HG02852 (cell line): ENCODE measurements at regions not wholly inside any gene's neighbourhood (a gene's known extent, or its start where the extent isn't known, plus 50 kb on each side); places are given as distances from the start of the nearest gene placed in this dataset.

Source experiments
- ATAC-seq: cut with Tn5 transposase; IDR thresholded peaks from one replicate; pipeline ENCODE4 v1.9.1; 2021; ENCODE audit warnings: mild to moderate bottlenecking, moderate library complexity; ENCODE audit not compliant: unreplicated experiment

DNA sequence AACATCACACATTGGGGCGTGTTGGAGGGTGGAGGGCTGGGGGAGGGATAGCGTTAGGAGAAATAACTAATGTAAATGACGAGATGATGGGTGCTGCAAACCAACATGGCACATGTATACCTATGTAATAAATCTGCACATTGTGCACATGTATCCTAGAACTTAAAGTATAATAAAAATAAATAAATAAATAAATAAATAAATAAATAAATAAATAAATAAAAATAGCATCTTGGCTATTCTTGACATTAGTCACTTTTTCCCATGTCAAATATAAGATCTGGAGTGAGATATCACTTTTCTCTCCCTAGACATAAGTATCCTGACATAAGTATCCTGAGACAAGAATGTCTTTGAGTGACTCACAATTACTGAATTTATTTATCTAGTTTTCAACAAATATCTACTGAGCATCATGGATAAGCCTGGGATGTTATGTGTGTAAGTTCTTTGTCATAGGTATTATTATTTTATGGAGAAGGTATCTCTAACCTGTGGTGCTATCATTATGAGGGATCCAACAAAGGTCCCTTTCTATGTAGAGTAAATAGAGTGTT lies 691.3 kb downstream of the SORCS1 start:
- ATAC-seq = no peak

GRCh38 chr10:106467506-106467905 lies 697.0 kb downstream of the SORCS1 start:
- ATAC-seq = no peak

DNA sequence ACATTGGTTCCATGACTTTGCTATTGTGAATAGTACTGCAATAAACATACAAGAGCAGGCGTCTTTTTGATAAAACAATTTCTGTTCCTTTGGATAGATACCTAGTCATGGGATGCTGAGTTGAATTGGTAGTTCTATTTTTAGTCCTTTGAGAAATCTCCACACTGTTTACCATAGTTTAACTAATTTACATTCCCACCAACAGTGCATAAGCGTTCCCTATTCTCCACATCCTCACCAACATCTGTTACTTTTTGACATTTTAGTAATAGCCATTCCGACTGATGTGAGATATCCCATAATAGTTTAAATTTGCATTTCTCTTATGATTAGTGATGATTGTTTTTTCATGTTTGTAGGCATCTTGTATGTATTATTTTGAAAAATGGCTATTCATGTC lies 707.0 kb downstream of the SORCS1 start:
- no peak for ATAC-seq

DNA sequence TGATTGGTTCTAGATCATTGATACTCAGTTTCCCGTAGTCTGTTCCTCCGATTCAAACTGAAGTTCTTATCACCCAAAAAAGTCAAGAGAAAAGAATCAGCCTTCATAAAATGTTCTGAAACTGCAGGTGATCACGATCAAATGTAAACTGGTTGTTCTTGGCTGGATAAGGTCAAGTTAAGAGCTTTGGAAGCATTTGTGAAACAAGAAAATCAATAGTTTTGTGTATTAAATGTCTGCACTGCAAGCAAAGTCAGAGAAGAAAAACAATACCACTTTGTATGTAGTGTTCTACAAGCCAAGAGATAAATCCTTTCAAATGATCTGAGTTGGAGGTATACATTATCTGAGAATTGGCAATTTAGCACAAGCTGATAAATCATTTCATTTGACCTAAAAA lies 710.3 kb downstream of the SORCS1 start:
- ATAC-seq = no peak

DNA sequence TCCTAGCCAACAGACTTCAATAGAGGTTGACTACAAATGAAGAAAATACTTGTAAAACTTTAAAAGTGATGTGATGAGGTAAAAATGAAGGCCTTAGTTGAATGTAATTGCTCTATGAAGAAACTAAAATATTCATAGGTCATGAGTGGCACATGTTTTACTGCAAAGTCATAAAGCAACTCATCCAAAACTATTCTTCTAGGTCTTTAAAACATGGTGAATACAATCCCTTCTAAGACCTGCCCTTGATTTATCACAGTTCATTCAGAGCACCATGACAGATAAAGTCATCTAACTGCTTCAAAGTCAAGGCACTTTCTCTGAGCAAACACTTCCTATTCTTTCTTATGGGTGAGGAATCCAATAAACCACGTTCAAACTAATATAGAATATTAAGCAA lies 713.5 kb downstream of the SORCS1 start:
- no peak for ATAC-seq

- no peak for ATAC-seq
Measured at GRCh38 chr10:106446920-106447319, 717.6 kb downstream of the SORCS1 start.

DNA sequence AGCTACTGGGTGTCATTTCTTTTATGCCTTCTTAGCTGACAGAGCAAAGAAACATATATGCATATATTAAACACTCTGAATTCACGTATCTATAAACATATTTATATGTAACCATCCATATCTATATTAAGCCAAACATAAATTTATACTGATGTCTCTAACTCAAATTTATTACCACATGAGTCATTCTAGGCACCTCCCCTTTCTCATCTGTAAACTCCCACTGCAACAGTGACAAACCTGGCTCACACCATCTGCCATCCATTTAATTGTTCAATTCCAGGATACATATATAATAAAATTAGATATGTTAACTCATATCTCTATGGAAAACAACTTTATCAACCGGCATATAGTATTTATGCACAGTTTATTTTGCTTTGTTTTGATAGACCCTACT lies 722.3 kb downstream of the SORCS1 start:
- ATAC-seq = no peak

- no peak for ATAC-seq
Measured at GRCh38 chr10:106440767-106441166, 723.7 kb downstream of the SORCS1 start.

DNA sequence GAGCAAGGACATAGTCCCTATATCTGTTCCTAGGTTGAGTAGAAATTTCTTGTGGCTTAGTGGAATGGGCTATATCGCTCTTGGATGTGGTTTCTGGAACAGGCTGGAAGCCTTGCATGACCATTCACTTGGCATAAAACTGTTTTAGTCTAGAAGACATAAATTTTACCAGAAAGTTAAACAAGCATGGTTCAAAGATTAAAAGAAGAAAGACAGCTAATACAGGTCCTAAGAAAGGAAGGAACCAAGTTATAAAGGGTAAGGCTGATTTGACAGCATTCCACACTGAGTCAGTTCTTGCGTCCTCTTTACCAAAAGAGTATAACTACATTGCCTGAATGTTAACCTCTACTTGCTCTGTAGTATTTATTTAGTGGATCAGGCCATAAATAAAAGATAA lies 724.2 kb downstream of the SORCS1 start:
- no peak for ATAC-seq

GRCh38 chr10:106439366-106439765 lies 725.1 kb downstream of the SORCS1 start:
- no peak for ATAC-seq

- ATAC-seq = no peak
Measured at GRCh38 chr10:106438386-106438785, 726.1 kb downstream of the SORCS1 start.

- no peak for ATAC-seq
Measured at GRCh38 chr10:106436123-106436715, 728.3 kb downstream of the SORCS1 start.

GRCh38 chr10:106435081-106435480 lies 729.4 kb downstream of the SORCS1 start:
- ATAC-seq = no peak

DNA sequence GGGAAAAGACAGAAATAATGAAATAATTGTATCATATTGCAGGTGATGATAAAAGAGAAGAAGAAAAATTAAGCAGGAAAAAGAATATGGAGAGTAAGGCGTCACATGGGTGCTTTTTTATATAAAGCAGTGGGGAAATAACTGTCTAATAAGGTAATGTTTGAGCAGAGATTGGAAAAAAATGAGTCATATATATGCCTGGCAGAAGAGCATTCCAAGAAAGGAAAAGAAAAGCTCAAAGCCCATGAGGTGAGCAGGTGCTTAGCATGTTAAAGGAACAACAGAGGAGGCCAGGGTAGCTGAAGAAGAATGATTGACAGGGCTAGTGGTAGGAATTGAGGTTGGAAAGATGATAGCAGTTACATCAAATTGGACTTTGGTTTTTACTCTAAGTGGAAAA lies 739.5 kb downstream of the SORCS1 start:
- no peak for ATAC-seq

DNA sequence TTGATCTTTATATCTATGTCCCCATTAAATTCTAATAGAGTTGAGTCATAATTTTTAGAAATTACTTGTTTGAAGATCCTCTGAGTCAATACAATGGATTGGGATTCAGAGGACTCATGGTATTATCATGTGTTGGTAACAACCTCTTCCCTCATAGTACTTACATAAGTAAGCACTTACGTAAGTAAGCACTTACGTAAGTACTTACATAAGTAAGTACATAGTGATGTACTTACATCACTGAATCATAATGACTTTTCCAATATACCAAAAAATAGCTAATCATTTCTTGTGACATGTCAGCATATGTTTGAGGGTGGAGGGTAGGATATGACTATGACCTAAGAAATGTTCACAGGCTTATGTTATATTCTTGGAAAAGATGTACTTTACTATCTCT lies 740.5 kb downstream of the SORCS1 start:
- no peak for ATAC-seq

- ATAC-seq = no peak
Measured at GRCh38 chr10:106410331-106410730, 754.2 kb downstream of the SORCS1 start.

DNA sequence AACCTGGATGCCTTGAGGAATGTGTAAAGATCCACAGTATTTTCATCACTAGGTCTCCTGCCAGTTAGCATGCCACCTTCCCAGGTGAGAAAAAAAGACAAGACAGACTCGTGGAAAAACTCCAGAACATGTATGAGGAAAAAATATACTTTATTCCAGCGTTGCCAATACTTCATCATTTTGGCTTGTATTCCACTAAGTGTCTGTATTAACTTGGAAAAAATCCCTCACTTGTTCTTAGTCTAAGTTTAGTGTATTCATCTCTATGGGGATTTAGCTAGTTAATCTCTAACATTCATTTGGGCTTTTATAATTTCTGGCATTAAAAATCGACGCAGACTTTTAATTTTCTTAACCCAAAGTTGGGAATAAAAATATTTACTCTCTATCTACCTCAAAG lies 759.4 kb downstream of the SORCS1 start:
- ATAC-seq = no peak

DNA sequence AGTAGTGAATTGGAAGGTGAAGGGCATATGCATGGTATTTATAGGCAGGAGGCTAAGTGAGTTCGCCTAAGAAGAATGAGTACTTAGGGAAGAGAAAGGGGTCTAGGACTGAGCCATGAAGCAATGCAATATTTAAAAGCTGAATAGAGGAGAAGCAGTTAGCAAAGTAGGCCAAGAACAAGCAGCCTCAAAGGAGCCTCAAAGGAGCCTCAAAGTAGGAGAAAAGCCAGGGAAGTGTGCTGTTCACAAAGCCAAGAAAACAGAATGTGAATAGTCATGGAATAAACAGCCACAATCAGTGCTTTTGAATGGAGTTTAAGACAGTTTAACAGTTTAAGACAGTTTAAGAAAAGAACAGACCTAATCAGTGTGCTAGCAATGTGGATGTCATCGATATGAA lies 762.0 kb downstream of the SORCS1 start:
- ATAC-seq = no peak

DNA sequence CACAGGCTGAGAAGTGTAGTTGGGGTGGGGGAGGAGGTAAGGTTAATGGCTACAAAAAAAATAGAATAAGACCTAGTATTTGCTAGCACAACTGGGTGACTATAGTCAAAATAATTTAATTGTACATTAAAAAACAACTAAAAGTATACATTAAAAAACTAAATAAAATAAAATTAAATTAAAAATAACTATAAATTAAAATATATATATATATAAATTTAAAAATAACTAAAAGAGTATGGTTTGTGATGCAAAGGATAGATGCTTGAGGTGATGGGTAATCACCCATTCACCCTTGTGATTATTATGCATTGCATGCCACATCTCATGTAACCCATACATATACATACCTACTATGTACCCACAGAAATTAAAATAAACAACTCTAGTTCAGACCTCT lies 762.5 kb downstream of the SORCS1 start:
- no peak for ATAC-seq

DNA sequence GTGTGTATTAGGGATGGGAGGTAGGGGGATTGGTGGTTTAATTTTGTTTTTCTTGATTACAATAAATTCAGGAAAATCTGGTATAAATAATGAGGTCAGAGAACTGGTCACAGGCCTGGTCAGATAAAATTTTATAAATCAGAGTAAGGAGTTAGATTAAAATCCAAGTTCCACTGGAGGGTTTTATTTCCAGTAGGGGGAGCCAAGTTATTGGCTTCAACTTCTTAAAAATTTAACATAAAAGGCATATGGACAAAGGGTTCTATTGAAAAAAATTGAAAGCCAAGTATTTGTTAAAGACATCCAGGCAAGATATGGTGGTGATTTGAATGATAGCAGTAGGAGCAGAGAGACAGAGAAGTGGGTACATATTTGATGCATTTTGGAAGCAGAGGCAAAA lies 763.3 kb downstream of the SORCS1 start:
- no peak for ATAC-seq

- no peak for ATAC-seq
Measured at GRCh38 chr10:106399112-106399511, 765.4 kb downstream of the SORCS1 start.

DNA sequence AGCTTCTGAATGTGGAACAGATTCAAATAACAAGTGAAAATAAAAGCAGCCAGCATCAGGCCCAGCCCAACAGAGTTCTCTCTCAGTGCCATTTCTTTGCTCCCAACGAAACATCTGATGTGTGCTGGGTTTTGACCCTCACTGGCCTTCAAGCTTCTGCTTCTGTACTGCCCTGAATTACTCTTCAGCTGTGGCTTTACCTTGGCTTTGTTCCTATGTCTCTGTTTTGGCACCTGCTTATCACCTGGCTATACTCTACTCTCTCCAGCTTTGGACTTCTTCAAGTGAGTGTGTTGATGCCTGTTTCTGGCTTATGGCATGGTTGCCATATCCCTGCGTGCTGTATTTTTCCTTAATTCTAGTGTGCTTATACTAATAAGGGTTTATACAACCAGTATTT lies 768.3 kb downstream of the SORCS1 start:
- ATAC-seq = no peak

DNA sequence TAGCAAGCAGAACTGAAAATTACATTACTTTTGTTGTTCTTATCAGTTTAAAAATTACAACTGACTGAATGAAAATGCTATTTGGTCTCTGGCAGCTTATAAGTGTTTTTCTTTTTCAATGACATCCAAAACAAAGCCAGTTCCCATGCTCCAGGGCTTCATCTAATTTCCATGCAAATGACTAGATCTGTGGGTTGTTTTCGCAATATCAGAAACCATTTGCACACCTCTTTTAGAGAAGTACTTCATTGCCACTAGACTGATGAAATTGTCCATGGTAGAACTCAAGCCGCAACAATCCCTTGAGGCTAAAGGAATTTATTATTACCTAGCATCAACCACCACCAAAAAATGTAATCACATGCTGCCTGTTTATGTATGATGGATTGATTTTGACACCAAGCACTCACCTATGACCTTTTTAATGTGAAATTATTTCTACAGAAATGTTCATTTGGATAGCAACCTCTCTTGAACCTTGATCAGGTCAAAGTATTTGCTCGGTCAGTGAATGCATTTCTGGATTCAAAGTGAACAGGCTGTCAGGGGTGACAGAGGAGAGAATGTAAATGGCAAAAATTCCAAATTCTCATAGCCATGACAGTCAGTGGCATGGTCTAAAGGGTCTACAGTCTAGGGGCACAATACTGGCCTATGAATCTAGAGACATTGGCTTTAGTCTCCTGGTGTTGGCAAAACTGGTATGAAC lies 769.3 kb downstream of the SORCS1 start:
- ATAC-seq = no peak
